ENCODE measurements at regions not wholly inside any gene's neighbourhood (a gene's known extent, or its start where the extent isn't known, plus 50 kb on each side); places are given as distances from the start of the nearest gene placed in this dataset.

GRCh38 chr3:4897765-4898453 is 81.3 kb upstream of the BHLHE40 start:
- TF ChIP-seq MYBL2 (CRISPR knock-in tag; IDR thresholded peaks at IDR 0.05), result no peak
- no peak for TF ChIP-seq ZNF121 (CRISPR knock-in tag; IDR thresholded peaks at IDR 0.05)
- TF ChIP-seq ZNF671 (CRISPR knock-in tag; IDR thresholded peaks at IDR 0.05), result no peak
- TF ChIP-seq AFF4 (CRISPR knock-in tag; IDR thresholded peaks at IDR 0.05; ENCODE audit: borderline replicate concordance), result no peak
- no peak for TF ChIP-seq ZNF317 (CRISPR knock-in tag; IDR thresholded peaks at IDR 0.05; ENCODE audit: borderline replicate concordance, low read depth)
- no peak for TF ChIP-seq ZBTB21 (CRISPR knock-in tag; IDR thresholded peaks at IDR 0.05; ENCODE audit: borderline replicate concordance)
- no peak for TF ChIP-seq ESRRA (CRISPR knock-in tag; IDR thresholded peaks at IDR 0.05; ENCODE audit: borderline replicate concordance)
- TF ChIP-seq MXD4 (CRISPR knock-in tag; IDR thresholded peaks at IDR 0.05; ENCODE audit: borderline replicate concordance), result no peak
- TF ChIP-seq CREB1 (CRISPR knock-in tag; IDR thresholded peaks at IDR 0.05), result no peak
- no peak for TF ChIP-seq TEAD4 (CRISPR knock-in tag; IDR thresholded peaks at IDR 0.05)
- no peak for TF ChIP-seq KAT7 (CRISPR knock-in tag; IDR thresholded peaks at IDR 0.05; ENCODE audit: borderline replicate concordance)
- TF ChIP-seq CDX4 (CRISPR knock-in tag; IDR thresholded peaks at IDR 0.05; ENCODE audit: borderline replicate concordance), result no peak
- no peak for TF ChIP-seq IRF1 (CRISPR knock-in tag; IDR thresholded peaks at IDR 0.05)
- no peak for TF ChIP-seq GABPB1 (CRISPR knock-in tag; IDR thresholded peaks at IDR 0.05)
- TF ChIP-seq FOXJ3 (CRISPR knock-in tag; IDR thresholded peaks at IDR 0.05; ENCODE audit: borderline replicate concordance), result no peak
- TF ChIP-seq, protein P1, sequence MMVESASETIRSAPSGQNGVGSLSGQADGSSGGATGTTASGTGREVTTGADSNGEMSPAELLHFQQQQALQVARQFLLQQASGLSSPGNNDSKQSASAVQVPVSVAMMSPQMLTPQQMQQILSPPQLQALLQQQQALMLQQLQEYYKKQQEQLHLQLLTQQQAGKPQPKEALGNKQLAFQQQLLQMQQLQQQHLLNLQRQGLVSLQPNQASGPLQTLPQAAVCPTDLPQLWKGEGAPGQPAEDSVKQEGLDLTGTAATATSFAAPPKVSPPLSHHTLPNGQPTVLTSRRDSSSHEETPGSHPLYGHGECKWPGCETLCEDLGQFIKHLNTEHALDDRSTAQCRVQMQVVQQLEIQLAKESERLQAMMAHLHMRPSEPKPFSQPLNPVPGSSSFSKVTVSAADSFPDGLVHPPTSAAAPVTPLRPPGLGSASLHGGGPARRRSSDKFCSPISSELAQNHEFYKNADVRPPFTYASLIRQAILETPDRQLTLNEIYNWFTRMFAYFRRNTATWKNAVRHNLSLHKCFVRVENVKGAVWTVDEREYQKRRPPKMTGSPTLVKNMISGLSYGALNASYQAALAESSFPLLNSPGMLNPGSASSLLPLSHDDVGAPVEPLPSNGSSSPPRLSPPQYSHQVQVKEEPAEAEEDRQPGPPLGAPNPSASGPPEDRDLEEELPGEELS (CRISPR knock-in tag; IDR thresholded peaks at IDR 0.05), result no peak
- TF ChIP-seq ZNF138 (CRISPR knock-in tag; conservative IDR thresholded peaks at IDR 0.05), result no peak
- no peak for TF ChIP-seq NFATC4 (CRISPR knock-in tag; IDR thresholded peaks at IDR 0.05)
- TF ChIP-seq, protein P2, sequence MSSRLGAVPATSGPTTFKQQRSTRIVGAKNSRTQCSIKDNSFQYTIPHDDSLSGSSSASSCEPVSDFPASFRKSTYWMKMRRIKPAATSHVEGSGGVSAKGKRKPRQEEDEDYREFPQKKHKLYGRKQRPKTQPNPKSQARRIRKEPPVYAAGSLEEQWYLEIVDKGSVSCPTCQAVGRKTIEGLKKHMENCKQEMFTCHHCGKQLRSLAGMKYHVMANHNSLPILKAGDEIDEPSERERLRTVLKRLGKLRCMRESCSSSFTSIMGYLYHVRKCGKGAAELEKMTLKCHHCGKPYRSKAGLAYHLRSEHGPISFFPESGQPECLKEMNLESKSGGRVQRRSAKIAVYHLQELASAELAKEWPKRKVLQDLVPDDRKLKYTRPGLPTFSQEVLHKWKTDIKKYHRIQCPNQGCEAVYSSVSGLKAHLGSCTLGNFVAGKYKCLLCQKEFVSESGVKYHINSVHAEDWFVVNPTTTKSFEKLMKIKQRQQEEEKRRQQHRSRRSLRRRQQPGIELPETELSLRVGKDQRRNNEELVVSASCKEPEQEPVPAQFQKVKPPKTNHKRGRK (CRISPR knock-in tag; IDR thresholded peaks at IDR 0.05; ENCODE audit: borderline replicate concordance), result no peak
- no peak for TF ChIP-seq TP53 (CRISPR knock-in tag; IDR thresholded peaks at IDR 0.05)
- H3K4me1 Mint-ChIP-seq, result peaks cover 5% of the 10 kb centered on the region; the same call in 1 of the 2 replicates
- no peak for ATAC-seq
- H3K36me3 Mint-ChIP-seq, result no peaks in the 10 kb centered on the region
- H3K27ac Mint-ChIP-seq, result no peak overlapping the region
- no peaks in the 10 kb centered on the region for H3K9me3 Mint-ChIP-seq
- DNase-seq (ENCODE audit: low spot score), result no peak
- H3K4me3 Mint-ChIP-seq, result no peak overlapping the region
- ChIA-PET POLR2A (no interaction called here), CTCF (interaction anchor here (0.7 to 1.3 kb wide), 2 partner anchors 60 to 79 kb away, joined by 3 to 4 read pairs; no protein-coding TSS in a partner anchor)
- H3K27me3 Mint-ChIP-seq (ENCODE audit: low read depth), result peaks cover 3% of the 10 kb centered on the region; the same call in 1 of the 2 replicates

Data from WTC11 (cell line).